ENCODE measurements at regions not wholly inside any gene's neighbourhood (a gene's known extent, or its start where the extent isn't known, plus 50 kb on each side); places are given as distances from the start of the nearest gene placed in this dataset.

DNA sequence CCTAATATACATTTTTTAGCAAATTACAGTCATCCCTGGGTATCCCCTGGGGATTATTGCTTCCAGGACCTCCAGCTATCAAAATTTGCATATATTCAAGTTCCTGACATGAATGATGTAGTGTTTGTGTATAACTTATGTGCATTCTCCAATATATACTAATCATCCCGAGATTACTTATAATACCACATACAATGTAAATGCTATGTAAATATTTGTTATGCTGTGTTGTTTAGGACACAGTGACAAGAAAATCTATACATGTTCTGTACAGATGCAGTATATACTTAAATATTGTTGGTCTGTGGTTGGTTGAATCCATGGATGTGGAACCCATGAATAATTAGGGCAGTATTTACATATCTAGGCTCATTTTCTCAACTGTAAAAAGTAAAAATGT, 1060.3 kb downstream of the DSC3 start (continued):
- no peak for TF ChIP-seq ZBTB48 (tag by site-specific recombination; IDR thresholded peaks at IDR 0.05)
- TF ChIP-seq ZNF677 (tag by site-specific recombination; IDR thresholded peaks at IDR 0.05): no peak
- no peak for TF ChIP-seq ZNF426 (tag by site-specific recombination; IDR thresholded peaks at IDR 0.05)
- no peak for TF ChIP-seq ZBTB7A (tag by site-specific recombination; IDR thresholded peaks at IDR 0.05; ENCODE audit: low read depth)
- no peak for TF ChIP-seq ZNF791 (tag by site-specific recombination; IDR thresholded peaks at IDR 0.05)

DNA sequence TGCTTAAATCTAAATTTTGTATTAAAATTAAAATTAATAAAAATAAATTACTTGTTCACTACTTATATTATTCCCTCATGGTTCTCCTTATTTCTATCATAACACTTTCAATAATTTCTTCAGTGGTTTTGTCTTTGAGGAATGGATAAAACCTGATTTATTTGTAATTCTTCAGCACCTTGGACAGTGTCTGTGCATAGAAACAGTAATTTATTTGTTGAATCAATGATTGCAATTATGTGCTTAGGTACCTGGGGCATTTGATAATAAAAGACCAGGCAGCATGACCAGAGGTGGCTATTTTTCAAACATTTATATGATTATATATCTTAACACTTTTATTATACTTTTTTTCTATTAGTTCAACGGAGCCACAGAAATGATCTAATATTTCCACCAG, 1062.7 kb downstream of the DSC3 start:
- ChIA-PET POLR2A (no interaction called here), CTCF (no interaction called here)
- Histone ChIP-seq H3K4me3 (ENCODE audit: low read depth, low read length) (no peak overlapping the region), H3K36me3 (ENCODE audit: control insufficient read depth in 2 of 2, insufficient read depth in 1 of 2, low read length in 2 of 2) (no peaks in the 10 kb centered on the region), H3K4me1 (ENCODE audit: control insufficient read depth, insufficient read depth, low read length) (no peaks in the 10 kb centered on the region), H3K9me3 (ENCODE audit: control insufficient read depth, insufficient read depth, low read depth, low read length) (no peaks in the 10 kb centered on the region), H3K27ac (ENCODE audit: extremely low read depth, low read depth, low read length) (no peak overlapping the region)
- TF ChIP-seq ZNF548 (tag by site-specific recombination; IDR thresholded peaks at IDR 0.05) (no peak), ZNF488 (tag by site-specific recombination; IDR thresholded peaks at IDR 0.05) (no peak), ZNF37A (tag by site-specific recombination; IDR thresholded peaks at IDR 0.05) (no peak), ZNF2 (tag by site-specific recombination; IDR thresholded peaks at IDR 0.05) (no peak)
- TF ChIP-seq, protein P1, sequence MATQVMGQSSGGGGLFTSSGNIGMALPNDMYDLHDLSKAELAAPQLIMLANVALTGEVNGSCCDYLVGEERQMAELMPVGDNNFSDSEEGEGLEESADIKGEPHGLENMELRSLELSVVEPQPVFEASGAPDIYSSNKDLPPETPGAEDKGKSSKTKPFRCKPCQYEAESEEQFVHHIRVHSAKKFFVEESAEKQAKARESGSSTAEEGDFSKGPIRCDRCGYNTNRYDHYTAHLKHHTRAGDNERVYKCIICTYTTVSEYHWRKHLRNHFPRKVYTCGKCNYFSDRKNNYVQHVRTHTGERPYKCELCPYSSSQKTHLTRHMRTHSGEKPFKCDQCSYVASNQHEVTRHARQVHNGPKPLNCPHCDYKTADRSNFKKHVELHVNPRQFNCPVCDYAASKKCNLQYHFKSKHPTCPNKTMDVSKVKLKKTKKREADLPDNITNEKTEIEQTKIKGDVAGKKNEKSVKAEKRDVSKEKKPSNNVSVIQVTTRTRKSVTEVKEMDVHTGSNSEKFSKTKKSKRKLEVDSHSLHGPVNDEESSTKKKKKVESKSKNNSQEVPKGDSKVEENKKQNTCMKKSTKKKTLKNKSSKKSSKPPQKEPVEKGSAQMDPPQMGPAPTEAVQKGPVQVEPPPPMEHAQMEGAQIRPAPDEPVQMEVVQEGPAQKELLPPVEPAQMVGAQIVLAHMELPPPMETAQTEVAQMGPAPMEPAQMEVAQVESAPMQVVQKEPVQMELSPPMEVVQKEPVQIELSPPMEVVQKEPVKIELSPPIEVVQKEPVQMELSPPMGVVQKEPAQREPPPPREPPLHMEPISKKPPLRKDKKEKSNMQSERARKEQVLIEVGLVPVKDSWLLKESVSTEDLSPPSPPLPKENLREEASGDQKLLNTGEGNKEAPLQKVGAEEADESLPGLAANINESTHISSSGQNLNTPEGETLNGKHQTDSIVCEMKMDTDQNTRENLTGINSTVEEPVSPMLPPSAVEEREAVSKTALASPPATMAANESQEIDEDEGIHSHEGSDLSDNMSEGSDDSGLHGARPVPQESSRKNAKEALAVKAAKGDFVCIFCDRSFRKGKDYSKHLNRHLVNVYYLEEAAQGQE (tag by site-specific recombination; IDR thresholded peaks at IDR 0.05): peak; percentile 72

- CTCF ChIA-PET: no interaction called here
- H3K9me3 ChIP-seq (ENCODE audit: control insufficient read depth, insufficient read depth, low read depth, low read length): no peaks in the 10 kb centered on the region
- no peaks in the 10 kb centered on the region for H3K36me3 ChIP-seq (ENCODE audit: control insufficient read depth in 2 of 2, insufficient read depth in 1 of 2, low read length in 2 of 2)
- no peak overlapping the region for H3K4me3 ChIP-seq (ENCODE audit: low read depth, low read length)
- POLR2A ChIA-PET: no interaction called here
- no peak overlapping the region for H3K27ac ChIP-seq (ENCODE audit: extremely low read depth, low read depth, low read length)
- H3K4me1 ChIP-seq (ENCODE audit: control insufficient read depth, insufficient read depth, low read length): no peaks in the 10 kb centered on the region
- TF ChIP-seq BCL6B (tag by site-specific recombination; IDR thresholded peaks at IDR 0.05) (no peak), ZBTB8A (tag by site-specific recombination; IDR thresholded peaks at IDR 0.05) (no peak), ZNF501 (tag by site-specific recombination; IDR thresholded peaks at IDR 0.05) (no peak), ZNF549 (tag by site-specific recombination; IDR thresholded peaks at IDR 0.05) (no peak), ZNF544 (tag by site-specific recombination; IDR thresholded peaks at IDR 0.05) (no peak), ZNF248 (tag by site-specific recombination; IDR thresholded peaks at IDR 0.05) (no peak), TCF7L2 (IDR thresholded peaks at IDR 0.05; ENCODE audit: borderline replicate concordance, low read depth, low read length) (no peak), ZNF677 (tag by site-specific recombination; IDR thresholded peaks at IDR 0.05) (no peak), ZNF560 (tag by site-specific recombination; IDR thresholded peaks at IDR 0.05; ENCODE audit: borderline replicate concordance) (no peak), ZNF350 (tag by site-specific recombination; IDR thresholded peaks at IDR 0.05) (no peak), ZNF148 (tag by site-specific recombination; IDR thresholded peaks at IDR 0.05; ENCODE audit: borderline replicate concordance) (no peak), KLF8 (tag by site-specific recombination; IDR thresholded peaks at IDR 0.05) (no peak)
- TF ChIP-seq, protein P2, sequence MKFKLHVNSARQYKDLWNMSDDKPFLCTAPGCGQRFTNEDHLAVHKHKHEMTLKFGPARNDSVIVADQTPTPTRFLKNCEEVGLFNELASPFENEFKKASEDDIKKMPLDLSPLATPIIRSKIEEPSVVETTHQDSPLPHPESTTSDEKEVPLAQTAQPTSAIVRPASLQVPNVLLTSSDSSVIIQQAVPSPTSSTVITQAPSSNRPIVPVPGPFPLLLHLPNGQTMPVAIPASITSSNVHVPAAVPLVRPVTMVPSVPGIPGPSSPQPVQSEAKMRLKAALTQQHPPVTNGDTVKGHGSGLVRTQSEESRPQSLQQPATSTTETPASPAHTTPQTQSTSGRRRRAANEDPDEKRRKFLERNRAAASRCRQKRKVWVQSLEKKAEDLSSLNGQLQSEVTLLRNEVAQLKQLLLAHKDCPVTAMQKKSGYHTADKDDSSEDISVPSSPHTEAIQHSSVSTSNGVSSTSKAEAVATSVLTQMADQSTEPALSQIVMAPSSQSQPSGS (tag by site-specific recombination; IDR thresholded peaks at IDR 0.05; ENCODE audit: low read depth): no peak
- TF ChIP-seq, protein P3, sequence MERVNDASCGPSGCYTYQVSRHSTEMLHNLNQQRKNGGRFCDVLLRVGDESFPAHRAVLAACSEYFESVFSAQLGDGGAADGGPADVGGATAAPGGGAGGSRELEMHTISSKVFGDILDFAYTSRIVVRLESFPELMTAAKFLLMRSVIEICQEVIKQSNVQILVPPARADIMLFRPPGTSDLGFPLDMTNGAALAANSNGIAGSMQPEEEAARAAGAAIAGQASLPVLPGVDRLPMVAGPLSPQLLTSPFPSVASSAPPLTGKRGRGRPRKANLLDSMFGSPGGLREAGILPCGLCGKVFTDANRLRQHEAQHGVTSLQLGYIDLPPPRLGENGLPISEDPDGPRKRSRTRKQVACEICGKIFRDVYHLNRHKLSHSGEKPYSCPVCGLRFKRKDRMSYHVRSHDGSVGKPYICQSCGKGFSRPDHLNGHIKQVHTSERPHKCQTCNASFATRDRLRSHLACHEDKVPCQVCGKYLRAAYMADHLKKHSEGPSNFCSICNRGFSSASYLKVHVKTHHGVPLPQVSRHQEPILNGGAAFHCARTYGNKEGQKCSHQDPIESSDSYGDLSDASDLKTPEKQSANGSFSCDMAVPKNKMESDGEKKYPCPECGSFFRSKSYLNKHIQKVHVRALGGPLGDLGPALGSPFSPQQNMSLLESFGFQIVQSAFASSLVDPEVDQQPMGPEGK (tag by site-specific recombination; IDR thresholded peaks at IDR 0.05): no peak
Observed at GRCh38 chr18:29969876-29970275, 1072.7 kb downstream of the DSC3 start.
